ENCODE measurements at regions not wholly inside any gene's neighbourhood (a gene's known extent, or its start where the extent isn't known, plus 50 kb on each side); places are given as distances from the start of the nearest gene placed in this dataset.

DNA sequence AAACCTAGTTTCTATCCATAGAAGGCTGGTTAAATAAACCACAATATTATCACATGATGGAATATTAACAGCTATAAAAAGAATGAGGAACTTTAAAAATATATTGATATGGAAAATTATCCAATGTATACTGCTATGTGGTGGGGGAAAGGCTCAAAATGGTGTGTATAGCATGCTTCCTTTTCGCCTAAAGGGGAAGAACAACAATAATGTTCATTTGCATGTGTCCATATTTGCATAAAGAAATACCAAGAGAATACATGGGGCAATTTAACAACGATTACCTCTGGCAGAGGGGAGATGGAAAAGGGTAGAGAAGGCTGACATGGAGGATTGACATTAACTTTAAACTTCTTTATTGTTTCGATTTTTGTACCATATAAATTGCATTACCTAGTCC, 121.3 kb upstream of the PARP11 start:
- TF ChIP-seq CEBPB (IDR thresholded peaks at IDR 0.05) (no peak), ZBTB7A (IDR thresholded peaks at IDR 0.05; ENCODE audit: low read depth) (no peak), TAF1 (IDR thresholded peaks at IDR 0.05; ENCODE audit: low read depth) (no peak), YY1 (IDR thresholded peaks at IDR 0.05; ENCODE audit: low read depth) (no peak), TEAD4 (IDR thresholded peaks at IDR 0.05) (no peak), NFIC (IDR thresholded peaks at IDR 0.05) (no peak), RAD21 (IDR thresholded peaks at IDR 0.05; ENCODE audit: low read depth) (no peak), FOXM1 (IDR thresholded peaks at IDR 0.05; ENCODE audit: borderline replicate concordance, low read depth) (no peak), EP300 (IDR thresholded peaks at IDR 0.05; ENCODE audit: borderline replicate concordance) (no peak), TCF12 (IDR thresholded peaks at IDR 0.05; ENCODE audit: low read depth) (no peak), EGR1 (IDR thresholded peaks at IDR 0.05) (no peak), CREB1 (IDR thresholded peaks at IDR 0.05; ENCODE audit: low read depth) (no peak)
- TF ChIP-seq, protein P1, sequence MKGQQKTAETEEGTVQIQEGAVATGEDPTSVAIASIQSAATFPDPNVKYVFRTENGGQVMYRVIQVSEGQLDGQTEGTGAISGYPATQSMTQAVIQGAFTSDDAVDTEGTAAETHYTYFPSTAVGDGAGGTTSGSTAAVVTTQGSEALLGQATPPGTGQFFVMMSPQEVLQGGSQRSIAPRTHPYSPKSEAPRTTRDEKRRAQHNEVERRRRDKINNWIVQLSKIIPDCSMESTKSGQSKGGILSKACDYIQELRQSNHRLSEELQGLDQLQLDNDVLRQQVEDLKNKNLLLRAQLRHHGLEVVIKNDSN (IDR thresholded peaks at IDR 0.05), result no peak
- TF ChIP-seq, protein P2, sequence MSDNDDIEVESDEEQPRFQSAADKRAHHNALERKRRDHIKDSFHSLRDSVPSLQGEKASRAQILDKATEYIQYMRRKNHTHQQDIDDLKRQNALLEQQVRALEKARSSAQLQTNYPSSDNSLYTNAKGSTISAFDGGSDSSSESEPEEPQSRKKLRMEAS (IDR thresholded peaks at IDR 0.05), result no peak
- TF ChIP-seq, protein P3, sequence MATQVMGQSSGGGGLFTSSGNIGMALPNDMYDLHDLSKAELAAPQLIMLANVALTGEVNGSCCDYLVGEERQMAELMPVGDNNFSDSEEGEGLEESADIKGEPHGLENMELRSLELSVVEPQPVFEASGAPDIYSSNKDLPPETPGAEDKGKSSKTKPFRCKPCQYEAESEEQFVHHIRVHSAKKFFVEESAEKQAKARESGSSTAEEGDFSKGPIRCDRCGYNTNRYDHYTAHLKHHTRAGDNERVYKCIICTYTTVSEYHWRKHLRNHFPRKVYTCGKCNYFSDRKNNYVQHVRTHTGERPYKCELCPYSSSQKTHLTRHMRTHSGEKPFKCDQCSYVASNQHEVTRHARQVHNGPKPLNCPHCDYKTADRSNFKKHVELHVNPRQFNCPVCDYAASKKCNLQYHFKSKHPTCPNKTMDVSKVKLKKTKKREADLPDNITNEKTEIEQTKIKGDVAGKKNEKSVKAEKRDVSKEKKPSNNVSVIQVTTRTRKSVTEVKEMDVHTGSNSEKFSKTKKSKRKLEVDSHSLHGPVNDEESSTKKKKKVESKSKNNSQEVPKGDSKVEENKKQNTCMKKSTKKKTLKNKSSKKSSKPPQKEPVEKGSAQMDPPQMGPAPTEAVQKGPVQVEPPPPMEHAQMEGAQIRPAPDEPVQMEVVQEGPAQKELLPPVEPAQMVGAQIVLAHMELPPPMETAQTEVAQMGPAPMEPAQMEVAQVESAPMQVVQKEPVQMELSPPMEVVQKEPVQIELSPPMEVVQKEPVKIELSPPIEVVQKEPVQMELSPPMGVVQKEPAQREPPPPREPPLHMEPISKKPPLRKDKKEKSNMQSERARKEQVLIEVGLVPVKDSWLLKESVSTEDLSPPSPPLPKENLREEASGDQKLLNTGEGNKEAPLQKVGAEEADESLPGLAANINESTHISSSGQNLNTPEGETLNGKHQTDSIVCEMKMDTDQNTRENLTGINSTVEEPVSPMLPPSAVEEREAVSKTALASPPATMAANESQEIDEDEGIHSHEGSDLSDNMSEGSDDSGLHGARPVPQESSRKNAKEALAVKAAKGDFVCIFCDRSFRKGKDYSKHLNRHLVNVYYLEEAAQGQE (IDR thresholded peaks at IDR 0.05; ENCODE audit: low read depth), result no peak

DNA sequence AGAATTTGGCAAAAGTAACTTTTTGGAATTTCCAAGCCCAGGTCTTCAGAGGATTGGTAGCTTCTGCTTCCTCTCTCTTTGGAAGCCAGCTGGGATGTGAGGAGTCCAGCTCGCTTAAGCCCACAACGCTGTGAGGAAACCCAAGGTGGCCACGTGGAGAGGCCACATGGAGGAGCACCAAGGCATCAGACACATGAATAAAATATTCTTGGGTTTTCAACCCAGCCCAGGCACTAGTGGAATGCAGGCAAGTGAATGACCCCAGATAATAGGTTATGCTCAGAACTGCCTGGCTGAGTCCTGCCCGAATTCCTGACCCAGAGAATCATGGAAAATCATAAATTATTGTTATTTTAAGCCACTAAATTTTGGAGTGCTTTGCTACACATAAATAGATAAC, 119.7 kb upstream of the PARP11 start:
- TF ChIP-seq FOXM1 (IDR thresholded peaks at IDR 0.05; ENCODE audit: borderline replicate concordance, low read depth), result no peak
- no peak for TF ChIP-seq YY1 (IDR thresholded peaks at IDR 0.05; ENCODE audit: low read depth)
- TF ChIP-seq RAD21 (IDR thresholded peaks at IDR 0.05; ENCODE audit: low read depth), result no peak
- no peak for TF ChIP-seq TAF1 (IDR thresholded peaks at IDR 0.05; ENCODE audit: low read depth)
- TF ChIP-seq, protein P1 (IDR thresholded peaks at IDR 0.05), result no peak
- TF ChIP-seq CREB1 (IDR thresholded peaks at IDR 0.05; ENCODE audit: low read depth), result no peak
- TF ChIP-seq NFIC (IDR thresholded peaks at IDR 0.05), result no peak
- no peak for TF ChIP-seq ZBTB7A (IDR thresholded peaks at IDR 0.05; ENCODE audit: low read depth)
- TF ChIP-seq, protein P3 (IDR thresholded peaks at IDR 0.05; ENCODE audit: low read depth), result no peak
- no peak for TF ChIP-seq TCF12 (IDR thresholded peaks at IDR 0.05; ENCODE audit: low read depth)
- TF ChIP-seq, protein P2 (IDR thresholded peaks at IDR 0.05), result no peak
- TF ChIP-seq EGR1 (IDR thresholded peaks at IDR 0.05), result no peak
- TF ChIP-seq EP300 (IDR thresholded peaks at IDR 0.05; ENCODE audit: borderline replicate concordance), result no peak
- no peak for TF ChIP-seq TEAD4 (IDR thresholded peaks at IDR 0.05)
- TF ChIP-seq CEBPB (IDR thresholded peaks at IDR 0.05), result no peak

DNA sequence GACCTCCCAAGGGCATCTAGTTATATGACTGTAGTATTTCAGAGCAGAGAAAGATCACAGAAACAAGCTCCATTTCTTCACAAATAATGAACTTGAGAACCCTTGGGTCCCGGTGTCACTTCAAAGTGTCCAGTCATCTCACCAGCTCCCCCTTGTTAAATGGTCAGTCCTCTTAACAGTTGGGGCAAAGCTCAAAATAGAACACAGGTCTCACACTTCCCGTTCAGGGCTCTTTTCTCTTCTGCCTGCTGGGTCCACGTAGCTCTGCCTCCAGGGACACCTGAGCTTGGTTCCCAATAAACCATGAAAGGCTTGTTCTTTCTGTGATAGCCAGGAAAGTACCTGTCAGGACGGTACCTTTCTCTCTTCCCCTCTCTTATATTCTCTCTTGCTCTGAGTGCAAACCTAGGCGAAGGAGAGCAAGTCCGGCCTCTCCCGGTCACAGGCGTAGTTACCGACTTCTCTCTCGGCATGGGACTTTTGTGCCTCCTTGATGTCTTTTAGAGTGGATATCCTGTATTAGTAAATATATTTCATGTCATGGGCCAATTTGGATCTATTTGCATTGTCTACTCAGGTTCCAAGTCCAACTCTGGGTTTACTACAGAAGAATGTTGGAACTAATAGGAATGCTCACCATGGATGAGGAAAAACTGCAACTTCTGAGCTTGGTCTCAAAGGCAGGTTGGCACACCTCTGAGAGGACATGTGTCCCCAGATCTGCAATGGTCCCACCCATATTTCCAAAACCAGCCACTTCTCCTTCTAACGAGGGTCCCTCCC, 118.8 kb upstream of the PARP11 start:
- no peak for TF ChIP-seq TEAD4 (IDR thresholded peaks at IDR 0.05)
- TF ChIP-seq FOXM1 (IDR thresholded peaks at IDR 0.05; ENCODE audit: borderline replicate concordance, low read depth), result no peak
- TF ChIP-seq, protein P3 (IDR thresholded peaks at IDR 0.05; ENCODE audit: low read depth), result no peak
- TF ChIP-seq, protein P1 (IDR thresholded peaks at IDR 0.05), result no peak
- TF ChIP-seq CREB1 (IDR thresholded peaks at IDR 0.05; ENCODE audit: low read depth), result no peak
- TF ChIP-seq, protein P2 (IDR thresholded peaks at IDR 0.05), result no peak
- no peak for TF ChIP-seq CEBPB (IDR thresholded peaks at IDR 0.05)
- no peak for TF ChIP-seq TAF1 (IDR thresholded peaks at IDR 0.05; ENCODE audit: low read depth)
- no peak for TF ChIP-seq RAD21 (IDR thresholded peaks at IDR 0.05; ENCODE audit: low read depth)
- TF ChIP-seq NFIC (IDR thresholded peaks at IDR 0.05), result no peak
